GM21390 (cell line): ENCODE measurements at regions not wholly inside any gene's neighbourhood (a gene's known extent, or its start where the extent isn't known, plus 50 kb on each side); places are given as distances from the start of the nearest gene placed in this dataset.

ENCODE experiments used
- ATAC-seq: cut with Tn5 transposase; IDR thresholded peaks from one replicate; pipeline ENCODE4 v1.9.1; 2021; ENCODE audit not compliant: unreplicated experiment

- ATAC-seq = no peak
Observed at GRCh38 chr4:184941671-184942418, 76.4 kb upstream of the HELT start.

DNA sequence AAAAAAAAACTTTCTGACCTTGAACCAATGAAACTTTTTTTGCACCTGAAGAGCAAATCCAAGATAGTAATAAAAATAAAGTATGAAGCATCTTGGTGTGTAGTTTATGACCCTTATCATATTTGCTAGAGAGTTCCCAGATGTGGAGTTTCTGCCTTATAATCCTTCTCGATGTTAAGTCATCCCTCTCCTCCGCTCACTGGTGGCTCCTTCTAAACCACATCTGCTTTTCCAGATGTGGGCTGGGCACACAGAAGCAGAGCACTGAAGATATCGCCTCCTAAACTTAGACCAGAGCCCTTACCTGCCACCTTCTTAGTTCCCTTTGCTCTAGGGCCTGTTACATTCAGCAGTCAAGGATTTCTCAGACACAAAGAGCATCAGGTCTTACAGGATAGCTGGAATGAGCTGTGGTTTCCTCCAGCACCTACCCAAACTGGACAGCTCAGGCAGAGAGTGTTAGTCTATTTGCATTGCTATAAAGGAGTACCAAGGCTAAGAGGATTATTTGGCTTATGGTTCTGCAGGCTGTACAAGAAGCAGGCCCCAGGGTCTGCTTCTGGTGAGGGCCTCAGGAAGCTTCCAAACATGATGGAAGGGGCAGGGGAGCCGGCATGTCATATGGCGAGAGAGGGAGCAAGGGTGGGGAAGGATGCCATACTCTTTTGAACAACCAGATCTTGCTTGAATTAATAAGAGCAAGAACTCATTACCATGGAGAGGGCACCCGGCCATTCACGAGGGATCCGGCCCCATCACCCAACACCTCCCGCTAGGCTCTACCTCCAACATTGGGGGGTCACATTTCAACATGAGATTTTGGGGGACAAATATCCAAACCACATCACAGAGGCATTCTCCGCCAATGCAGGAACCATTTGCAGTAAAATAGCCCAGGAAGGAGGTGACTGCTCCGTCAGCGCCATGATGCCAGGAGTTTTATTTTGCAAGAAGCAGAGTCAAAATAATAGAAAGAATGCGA lies 75.6 kb upstream of the HELT start:
- no peak for ATAC-seq

GRCh38 chr4:184949020-184949419 lies 69.3 kb upstream of the HELT start:
- ATAC-seq = no peak

- ATAC-seq = no peak
Observed at GRCh38 chr4:184950117-184950830, 68.0 kb upstream of the HELT start.

GRCh38 chr4:184950926-184951325 lies 67.4 kb upstream of the HELT start:
- no peak for ATAC-seq

- ATAC-seq = no peak
Observed at GRCh38 chr4:184951668-184952160, 66.6 kb upstream of the HELT start.

GRCh38 chr4:184952522-184952921 lies 65.8 kb upstream of the HELT start:
- no peak for ATAC-seq

GRCh38 chr4:184953421-184953945 lies 64.8 kb upstream of the HELT start:
- no peak for ATAC-seq

DNA sequence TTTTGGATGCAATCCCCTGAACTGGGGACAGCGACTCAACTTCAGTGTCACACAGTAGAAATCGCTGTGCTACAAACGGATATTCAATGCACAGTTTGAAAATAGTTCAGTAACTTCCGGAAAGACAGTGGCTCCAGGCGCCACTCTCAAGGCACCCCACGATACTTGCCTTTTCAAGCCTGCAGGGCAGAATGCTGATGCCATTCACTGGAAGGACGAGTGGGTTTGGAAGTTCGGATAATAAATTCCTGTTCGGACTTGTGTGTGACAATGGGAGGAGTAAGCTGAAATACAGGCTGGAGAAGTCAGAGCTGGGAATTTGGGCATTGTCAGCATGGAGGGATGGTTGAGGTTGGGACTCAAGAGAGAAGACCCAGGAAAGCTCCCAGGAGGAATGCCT lies 64.3 kb upstream of the HELT start:
- no peak for ATAC-seq

DNA sequence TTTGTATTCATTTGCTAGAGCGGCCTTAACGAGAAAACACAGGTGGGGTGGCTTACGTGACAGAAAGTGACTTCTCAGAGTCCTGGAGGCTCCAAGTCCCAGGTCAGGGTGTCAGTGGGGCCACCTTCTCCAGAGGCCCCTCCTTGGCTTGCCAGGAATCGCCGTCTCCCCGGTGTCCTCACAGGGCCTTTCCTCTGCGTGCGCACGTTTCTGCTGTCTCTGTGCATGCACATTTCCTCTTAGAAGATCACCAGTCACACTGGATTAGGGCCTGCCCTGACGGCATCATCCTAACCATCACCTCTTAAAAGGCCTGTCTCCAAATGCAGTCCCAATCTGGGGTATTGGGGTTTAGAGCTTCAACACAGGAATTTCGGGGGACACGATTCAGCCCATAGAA lies 63.8 kb upstream of the HELT start:
- no peak for ATAC-seq

GRCh38 chr4:184955116-184955515 lies 63.2 kb upstream of the HELT start:
- ATAC-seq = no peak

DNA sequence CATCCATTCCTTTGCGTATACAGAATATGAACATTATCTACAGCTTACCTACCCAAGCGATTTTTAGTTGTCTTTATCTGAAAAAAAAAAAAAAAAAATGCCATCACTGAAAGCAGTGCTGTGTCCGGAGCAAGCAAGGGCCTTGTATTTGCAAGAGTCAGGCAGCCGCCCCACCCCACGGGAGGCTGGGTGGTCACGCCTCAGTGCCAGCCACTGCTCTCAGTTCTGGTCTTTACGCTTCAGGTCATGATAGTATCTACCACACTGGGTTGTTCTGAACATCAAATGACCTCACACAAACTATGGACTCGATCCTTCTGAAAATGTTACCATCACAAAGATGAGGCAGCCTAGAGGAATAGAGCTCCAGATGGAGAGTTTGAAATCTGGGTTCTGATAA lies 62.7 kb upstream of the HELT start:
- no peak for ATAC-seq

DNA sequence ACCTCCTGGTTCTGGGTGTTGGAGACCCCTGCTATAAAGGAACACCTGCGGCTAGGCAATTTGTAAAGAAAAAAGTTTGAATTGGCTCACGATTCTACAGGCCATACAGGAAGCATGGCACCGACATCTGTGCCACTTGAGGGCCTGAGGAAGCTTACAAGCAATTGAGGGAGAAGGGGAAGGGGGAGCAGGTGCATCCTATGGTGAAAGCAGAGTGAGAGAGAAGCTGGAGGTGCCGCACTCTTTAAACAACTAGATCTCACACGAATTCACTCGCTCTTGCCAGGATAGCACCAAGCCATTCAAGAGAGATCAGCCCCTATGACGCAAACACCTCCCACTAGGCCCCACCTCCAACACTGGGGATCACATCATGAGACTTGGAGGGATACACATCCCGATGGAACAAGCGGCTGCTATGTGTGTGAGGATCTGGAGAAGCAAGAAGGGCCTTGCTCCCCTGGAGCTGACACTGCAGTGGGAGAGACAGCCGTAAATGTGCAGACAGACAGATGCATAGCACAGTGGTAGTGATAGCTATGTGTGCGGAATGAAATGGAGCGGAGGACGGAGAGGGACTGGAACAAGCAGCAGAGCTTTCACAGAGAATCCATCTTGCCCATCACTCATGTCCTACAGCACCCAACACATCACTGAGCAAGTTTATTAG lies 60.7 kb upstream of the HELT start:
- no peak for ATAC-seq

- no peak for ATAC-seq
Observed at GRCh38 chr4:184958127-184958922, 60.0 kb upstream of the HELT start.

DNA sequence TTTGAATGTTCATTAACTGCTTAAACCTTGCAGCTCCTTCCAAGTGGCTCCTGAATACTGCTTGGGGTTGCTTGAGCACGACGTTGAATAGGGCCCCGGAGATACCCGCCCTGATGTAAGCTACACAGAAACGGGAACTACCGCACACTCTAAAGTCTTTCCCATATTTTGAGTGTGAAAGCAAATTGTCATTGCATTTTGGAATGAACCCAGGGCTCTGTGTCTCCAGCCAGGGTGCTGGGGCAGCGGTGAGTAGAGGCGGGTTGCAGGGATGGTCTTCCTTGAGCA lies 59.4 kb upstream of the HELT start:
- ATAC-seq = no peak

DNA sequence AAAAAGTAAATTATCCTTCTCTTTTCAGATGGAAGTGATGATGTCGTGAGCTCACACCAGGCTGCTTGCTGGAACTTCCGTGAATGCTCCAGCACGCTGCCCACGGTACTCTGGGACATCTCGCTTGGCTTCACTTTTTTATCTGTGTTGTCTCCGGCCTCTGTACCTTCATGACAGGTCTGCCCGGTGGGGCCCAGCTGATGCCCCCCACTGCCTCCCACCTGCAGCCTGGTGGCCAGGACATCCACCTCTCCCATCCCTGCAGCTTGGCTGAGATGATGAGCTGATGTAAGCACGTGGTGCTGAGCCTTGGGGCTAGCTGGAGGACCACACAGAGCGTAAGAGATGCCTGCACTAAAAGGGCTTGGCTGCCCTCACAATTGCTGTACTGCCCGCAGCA lies 59.0 kb upstream of the HELT start:
- no peak for ATAC-seq

GRCh38 chr4:184959786-184960185 lies 58.5 kb upstream of the HELT start:
- ATAC-seq = no peak

GRCh38 chr4:184960505-184960971 lies 57.8 kb upstream of the HELT start:
- no peak for ATAC-seq

DNA sequence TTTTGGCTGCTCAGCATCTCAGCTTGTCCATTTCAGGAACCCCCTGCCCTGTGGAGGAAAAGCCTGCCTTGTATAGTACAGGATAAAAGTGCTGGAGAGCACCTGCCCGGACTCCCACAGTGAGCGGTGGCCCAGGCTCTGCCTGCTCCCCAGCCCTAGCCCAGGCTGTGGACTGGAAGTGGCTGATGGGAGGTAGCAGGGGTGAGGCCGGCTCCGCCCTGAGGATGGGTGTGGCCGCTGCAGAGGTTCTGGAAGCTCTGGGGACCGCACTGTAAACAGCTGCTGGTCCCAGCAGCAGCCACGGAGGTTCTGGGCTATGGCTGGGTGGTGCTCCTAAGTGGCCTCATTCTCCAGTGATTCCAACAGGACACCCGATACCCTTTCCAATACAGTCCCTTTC lies 56.6 kb upstream of the HELT start:
- no peak for ATAC-seq

DNA sequence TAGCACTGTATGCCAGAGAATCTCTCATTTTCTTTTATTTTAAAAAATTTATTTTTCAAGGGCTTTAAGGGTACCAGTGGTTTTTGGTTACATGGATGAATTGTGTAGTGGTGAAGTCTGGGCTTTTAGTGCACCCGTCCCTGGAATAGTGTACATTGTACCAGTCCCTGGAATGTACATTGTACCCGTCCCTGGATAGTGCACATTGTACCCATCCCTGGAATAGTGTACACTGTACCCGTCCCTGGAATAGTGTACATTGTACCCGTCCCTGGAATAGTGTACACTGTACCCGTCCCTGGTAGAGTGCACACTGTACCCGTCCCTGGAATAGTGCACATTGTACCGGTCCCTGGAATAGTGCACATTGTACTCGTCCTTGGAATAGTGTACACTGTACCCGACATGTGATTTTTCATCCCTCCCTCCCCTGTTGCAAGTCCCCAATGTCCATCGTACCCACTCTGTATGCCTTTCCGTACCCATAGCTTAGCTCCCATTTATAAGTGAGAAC lies 56.1 kb upstream of the HELT start:
- ATAC-seq = no peak
